Bronchial epithelial cell (primary cell): ENCODE measurements at regions not wholly inside any gene's neighbourhood (a gene's known extent, or its start where the extent isn't known, plus 50 kb on each side); places are given as distances from the start of the nearest gene placed in this dataset.

Experiments
- DNase-seq: peaks from one replicate; pipeline ENCODE4 v3.0.0-alpha.2; 2010; ENCODE audit warnings: low read depth
- FAIRE-seq: peaks from 2 replicates; lab custom pipeline; 2011; peaks lifted over from hg19 to GRCh38; lab: Jason Lieb, UNC
- H3K27me3 ChIP-seq: 2 replicates; pipeline ENCODE4 v1.5.1; 2011; ENCODE audit warnings: low read length; ENCODE audit not compliant: control insufficient read depth, insufficient read depth
- H3K36me3 ChIP-seq: 2 replicates; pipeline ENCODE4 v1.5.1; 2011; ENCODE audit warnings: low read length; ENCODE audit not compliant: control insufficient read depth, insufficient read depth
- H3K4me3 ChIP-seq: 2 replicates; pipeline ENCODE4 v1.5.1; 2011; ENCODE audit warnings: mild to moderate bottlenecking, low read depth, low read length, control low read depth
- TF ChIP-seq, protein P1 (sequence below): IDR thresholded peaks from 2 replicates; pipeline ENCODE4 v1.5.1; 2011; ENCODE audit warnings: mild to moderate bottlenecking, moderate library complexity, low read length, control low read depth, inconsistent platforms; ENCODE audit not compliant: insufficient read depth, severe bottlenecking

DNA sequence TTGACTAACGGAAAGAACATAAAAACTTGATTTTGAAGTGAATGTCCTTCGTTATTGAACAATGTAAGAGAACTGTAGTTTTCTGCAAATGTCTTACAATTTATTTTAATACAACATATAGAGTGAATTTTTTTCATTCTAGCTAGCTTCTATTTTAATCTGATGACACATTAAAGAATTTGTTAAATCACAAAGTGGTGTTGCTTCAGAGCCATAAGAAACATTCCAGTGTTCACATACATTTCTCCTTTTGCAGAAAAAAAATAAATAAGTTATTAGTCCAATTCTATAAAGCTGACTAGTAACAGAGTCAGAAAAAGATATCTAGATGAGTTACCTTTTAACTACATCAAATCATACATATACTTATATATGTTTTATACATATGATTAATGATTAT, 914.3 kb upstream of the SLC39A10 start:
- Histone ChIP-seq H3K27me3 (no peaks in the 10 kb centered on the region), H3K36me3 (no peaks in the 10 kb centered on the region), H3K4me3 (no peak overlapping the region)
- no peak for FAIRE-seq
- TF ChIP-seq, protein P1, sequence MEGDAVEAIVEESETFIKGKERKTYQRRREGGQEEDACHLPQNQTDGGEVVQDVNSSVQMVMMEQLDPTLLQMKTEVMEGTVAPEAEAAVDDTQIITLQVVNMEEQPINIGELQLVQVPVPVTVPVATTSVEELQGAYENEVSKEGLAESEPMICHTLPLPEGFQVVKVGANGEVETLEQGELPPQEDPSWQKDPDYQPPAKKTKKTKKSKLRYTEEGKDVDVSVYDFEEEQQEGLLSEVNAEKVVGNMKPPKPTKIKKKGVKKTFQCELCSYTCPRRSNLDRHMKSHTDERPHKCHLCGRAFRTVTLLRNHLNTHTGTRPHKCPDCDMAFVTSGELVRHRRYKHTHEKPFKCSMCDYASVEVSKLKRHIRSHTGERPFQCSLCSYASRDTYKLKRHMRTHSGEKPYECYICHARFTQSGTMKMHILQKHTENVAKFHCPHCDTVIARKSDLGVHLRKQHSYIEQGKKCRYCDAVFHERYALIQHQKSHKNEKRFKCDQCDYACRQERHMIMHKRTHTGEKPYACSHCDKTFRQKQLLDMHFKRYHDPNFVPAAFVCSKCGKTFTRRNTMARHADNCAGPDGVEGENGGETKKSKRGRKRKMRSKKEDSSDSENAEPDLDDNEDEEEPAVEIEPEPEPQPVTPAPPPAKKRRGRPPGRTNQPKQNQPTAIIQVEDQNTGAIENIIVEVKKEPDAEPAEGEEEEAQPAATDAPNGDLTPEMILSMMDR = no peak
- no peak for DNase-seq

DNA sequence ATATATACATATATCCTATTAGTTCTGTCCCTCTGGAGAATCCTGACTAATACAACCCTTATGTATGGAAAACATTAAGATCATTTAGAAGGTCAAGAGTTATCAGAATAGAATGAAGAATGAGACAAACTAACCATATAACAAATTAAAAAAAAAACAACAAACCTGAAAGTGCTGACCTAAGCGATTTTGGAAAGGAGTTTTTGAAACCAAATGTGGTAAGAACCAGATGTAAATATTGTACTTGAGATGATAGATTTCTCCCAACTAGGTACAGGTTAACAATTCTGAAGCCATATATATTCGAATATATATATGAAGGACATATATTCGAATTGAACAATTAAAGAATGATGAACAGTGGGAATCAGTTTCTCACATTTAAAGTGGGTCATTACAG, 917.8 kb upstream of the SLC39A10 start:
- Histone ChIP-seq H3K27me3 (no peaks in the 10 kb centered on the region), H3K4me3 (no peak overlapping the region), H3K36me3 (no peaks in the 10 kb centered on the region)
- no peak for DNase-seq
- TF ChIP-seq, protein P1 = no peak
- no peak for FAIRE-seq

DNA sequence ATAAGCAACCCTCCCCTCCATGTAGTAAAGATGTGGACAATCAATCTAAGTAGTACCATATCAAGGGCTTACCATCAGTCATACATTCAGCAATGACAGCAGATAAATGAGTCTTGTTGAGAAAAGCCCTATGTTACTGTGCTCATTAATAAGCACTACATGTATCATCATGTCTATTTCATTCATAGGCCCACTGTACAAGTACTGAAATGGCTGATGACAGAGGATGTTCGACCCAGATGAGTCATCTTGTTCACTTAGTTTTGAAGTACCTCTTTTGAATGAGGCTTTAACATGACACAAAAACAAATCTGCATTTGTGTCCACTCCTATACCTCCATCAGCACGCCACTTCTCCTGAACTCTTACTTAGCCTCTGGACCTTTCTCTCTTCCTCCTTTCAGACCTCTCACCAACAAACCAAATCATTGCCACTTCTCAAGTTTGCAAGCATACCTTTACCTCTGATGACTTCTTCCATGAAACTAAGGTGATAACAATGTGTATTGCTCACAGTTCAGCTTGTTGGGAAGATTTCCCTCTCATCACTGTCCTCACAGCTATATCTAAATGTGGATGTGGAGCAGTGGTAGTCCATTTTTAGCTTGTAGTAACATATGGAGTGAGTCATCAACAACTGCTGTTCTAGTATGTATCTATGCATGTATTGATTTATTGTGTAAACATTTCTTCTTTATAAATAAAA, 921.0 kb upstream of the SLC39A10 start:
- no peaks in the 10 kb centered on the region for H3K27me3 ChIP-seq
- no peaks in the 10 kb centered on the region for H3K36me3 ChIP-seq
- TF ChIP-seq, protein P1 = no peak
- no peak overlapping the region for H3K4me3 ChIP-seq
- FAIRE-seq (no peak), DNase-seq (peak; percentile 24)

DNA sequence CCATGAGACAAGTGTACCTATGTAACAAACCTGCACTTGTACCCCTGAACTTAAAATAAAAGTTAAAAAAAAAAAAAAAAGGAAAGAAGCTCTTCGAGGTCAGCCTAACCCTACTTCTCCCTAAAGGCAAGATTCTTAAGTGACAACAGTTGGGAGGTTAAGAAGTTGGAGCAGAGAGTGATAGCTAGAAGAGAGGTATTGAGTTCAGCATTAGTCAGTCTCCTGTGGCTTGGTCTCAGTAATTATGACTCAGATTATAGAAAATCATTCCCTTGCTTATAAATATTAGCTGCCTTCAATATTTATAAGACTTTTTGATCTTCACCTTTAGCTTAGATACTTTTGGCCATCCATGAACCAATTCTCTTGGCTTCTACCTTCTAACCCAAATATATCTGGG, 926.8 kb upstream of the SLC39A10 start:
- DNase-seq (peak; percentile 43), FAIRE-seq (no peak)
- Histone ChIP-seq H3K36me3 (no peaks in the 10 kb centered on the region), H3K4me3 (no peak overlapping the region), H3K27me3 (no peaks in the 10 kb centered on the region)
- TF ChIP-seq, protein P1 = no peak

- H3K27me3 ChIP-seq = no peaks in the 10 kb centered on the region
- FAIRE-seq (no peak), DNase-seq (peak; percentile 64)
- TF ChIP-seq, protein P1 = no peak
- no peaks in the 10 kb centered on the region for H3K36me3 ChIP-seq
- no peak overlapping the region for H3K4me3 ChIP-seq
Measured at GRCh38 chr2:194725169-194725568, 931.9 kb upstream of the SLC39A10 start.

DNA sequence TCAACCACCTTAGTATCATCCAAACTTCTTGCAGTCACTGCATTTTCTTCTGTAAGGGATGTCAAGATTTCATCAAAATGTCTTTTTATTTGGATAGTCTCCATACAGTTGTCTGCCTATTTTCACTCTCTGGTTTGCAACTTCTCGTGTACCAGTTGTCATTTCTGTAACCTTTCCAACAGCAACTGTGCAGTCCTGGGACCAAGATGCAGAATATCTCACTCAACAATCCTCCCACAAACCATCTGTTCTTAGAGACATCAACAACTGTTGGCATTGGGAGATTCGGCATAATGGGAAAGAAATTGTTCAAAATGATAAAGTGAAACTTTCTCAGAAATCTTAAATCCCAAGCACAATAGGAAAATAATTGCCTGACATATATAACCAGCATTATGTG, 933.6 kb upstream of the SLC39A10 start:
- DNase-seq (no peak), FAIRE-seq (no peak)
- TF ChIP-seq, protein P1 = no peak
- H3K36me3 ChIP-seq = no peaks in the 10 kb centered on the region
- H3K27me3 ChIP-seq = no peaks in the 10 kb centered on the region
- H3K4me3 ChIP-seq = no peak overlapping the region
